ENCODE measurements at regions not wholly inside any gene's neighbourhood (a gene's known extent, or its start where the extent isn't known, plus 50 kb on each side); places are given as distances from the start of the nearest gene placed in this dataset.

GRCh38 chr16:8397223-8397622, 193.1 kb downstream of the TMEM114 start:
- ATAC-seq (ENCODE audit: low read depth) (no peak), DNase-seq (ENCODE audit: low spot score) (no peak)
- no peaks in the 10 kb centered on the region for H3K36me3 ChIP-seq (ENCODE audit: low read depth)
- no peak for TF ChIP-seq CTCF (IDR thresholded peaks at IDR 0.05; ENCODE audit: poor library complexity, severe bottlenecking)
- H3K4me3 ChIP-seq (ENCODE audit: severe bottlenecking): no peak overlapping the region
- H3K27me3 ChIP-seq (ENCODE audit: insufficient read depth, poor library complexity, severe bottlenecking): peaks cover 2% of the 10 kb centered on the region
- no peaks in the 10 kb centered on the region for H3K9me3 ChIP-seq (ENCODE audit: severe bottlenecking)
- no peaks in the 10 kb centered on the region for H3K4me1 ChIP-seq (ENCODE audit: insufficient read depth, poor library complexity, severe bottlenecking)
- no peak overlapping the region for H3K27ac ChIP-seq (ENCODE audit: poor library complexity, severe bottlenecking)

GRCh38 chr16:8396463-8396862, 193.8 kb downstream of the TMEM114 start:
- no peak overlapping the region for H3K27ac ChIP-seq (ENCODE audit: poor library complexity, severe bottlenecking)
- ATAC-seq (ENCODE audit: low read depth) (no peak), DNase-seq (ENCODE audit: low spot score) (no peak)
- no peak for TF ChIP-seq CTCF (IDR thresholded peaks at IDR 0.05; ENCODE audit: poor library complexity, severe bottlenecking)
- peaks cover 2% of the 10 kb centered on the region for H3K27me3 ChIP-seq (ENCODE audit: insufficient read depth, poor library complexity, severe bottlenecking)
- no peaks in the 10 kb centered on the region for H3K36me3 ChIP-seq (ENCODE audit: low read depth)
- no peak overlapping the region for H3K4me3 ChIP-seq (ENCODE audit: severe bottlenecking)
- no peaks in the 10 kb centered on the region for H3K9me3 ChIP-seq (ENCODE audit: severe bottlenecking)
- H3K4me1 ChIP-seq (ENCODE audit: insufficient read depth, poor library complexity, severe bottlenecking): no peaks in the 10 kb centered on the region

DNA sequence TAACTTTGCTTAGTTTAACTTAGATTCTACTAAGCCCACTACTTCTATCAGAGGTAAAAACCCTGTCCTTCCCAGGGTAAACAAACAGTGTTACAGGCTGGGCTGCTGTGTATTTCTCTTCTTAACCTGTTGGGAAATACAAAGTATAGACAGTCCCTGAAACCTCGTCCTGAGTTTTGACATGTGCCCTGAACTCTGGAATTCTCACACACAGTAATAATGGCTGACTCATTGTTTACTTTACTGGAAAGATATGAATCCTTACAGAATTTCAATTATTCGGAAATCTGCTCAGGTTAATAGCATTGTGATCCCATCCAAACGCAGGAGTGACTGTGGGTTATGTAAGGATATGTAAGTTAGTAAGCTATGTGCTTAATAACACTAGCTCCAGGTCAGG, 199.1 kb downstream of the TMEM114 start:
- Histone ChIP-seq H3K36me3 (ENCODE audit: low read depth) (no peaks in the 10 kb centered on the region), H3K27ac (ENCODE audit: poor library complexity, severe bottlenecking) (no peak overlapping the region), H3K27me3 (ENCODE audit: insufficient read depth, poor library complexity, severe bottlenecking) (no peaks in the 10 kb centered on the region), H3K4me3 (ENCODE audit: severe bottlenecking) (no peak overlapping the region), H3K4me1 (ENCODE audit: insufficient read depth, poor library complexity, severe bottlenecking) (no peaks in the 10 kb centered on the region), H3K9me3 (ENCODE audit: severe bottlenecking) (no peaks in the 10 kb centered on the region)
- TF ChIP-seq CTCF (IDR thresholded peaks at IDR 0.05; ENCODE audit: poor library complexity, severe bottlenecking): no peak
- DNase-seq (ENCODE audit: low spot score): no peak
- peak; percentile 91 for ATAC-seq (ENCODE audit: low read depth)

- H3K4me3 ChIP-seq (ENCODE audit: severe bottlenecking): no peak overlapping the region
- no peak for DNase-seq (ENCODE audit: low spot score)
- H3K27me3 ChIP-seq (ENCODE audit: insufficient read depth, poor library complexity, severe bottlenecking): no peaks in the 10 kb centered on the region
- ATAC-seq (ENCODE audit: low read depth): no peak
- TF ChIP-seq CTCF (IDR thresholded peaks at IDR 0.05; ENCODE audit: poor library complexity, severe bottlenecking): no peak
- no peak overlapping the region for H3K27ac ChIP-seq (ENCODE audit: poor library complexity, severe bottlenecking)
- no peaks in the 10 kb centered on the region for H3K9me3 ChIP-seq (ENCODE audit: severe bottlenecking)
- H3K36me3 ChIP-seq (ENCODE audit: low read depth): no peaks in the 10 kb centered on the region
- H3K4me1 ChIP-seq (ENCODE audit: insufficient read depth, poor library complexity, severe bottlenecking): no peaks in the 10 kb centered on the region
These were observed 201.6 kb downstream of the TMEM114 start for GRCh38 chr16:8388684-8389083.

DNA sequence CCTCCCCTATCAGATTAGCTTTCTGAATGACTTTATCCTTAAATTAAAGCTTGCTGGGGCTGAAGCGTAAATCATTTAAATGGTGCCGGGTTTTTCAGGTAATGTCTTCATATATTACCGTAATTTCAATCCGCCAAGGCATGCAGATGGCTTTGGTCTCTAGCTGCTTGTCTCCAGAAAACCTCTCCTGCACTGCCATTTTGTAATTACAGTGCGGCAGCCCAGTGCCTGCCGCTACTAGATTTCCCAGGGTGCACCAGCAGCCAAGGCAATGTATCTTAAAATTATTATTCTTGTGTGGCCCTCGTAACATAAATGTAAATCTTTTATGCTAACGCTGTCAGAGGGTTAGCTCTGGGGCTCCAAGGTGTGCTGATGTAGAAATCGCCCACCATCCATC, 208.5 kb downstream of the TMEM114 start:
- Histone ChIP-seq H3K9me3 (ENCODE audit: severe bottlenecking) (no peaks in the 10 kb centered on the region), H3K36me3 (ENCODE audit: low read depth) (no peaks in the 10 kb centered on the region), H3K27me3 (ENCODE audit: insufficient read depth, poor library complexity, severe bottlenecking) (no peaks in the 10 kb centered on the region), H3K27ac (ENCODE audit: poor library complexity, severe bottlenecking) (no peak overlapping the region), H3K4me1 (ENCODE audit: insufficient read depth, poor library complexity, severe bottlenecking) (peaks cover 3% of the 10 kb centered on the region), H3K4me3 (ENCODE audit: severe bottlenecking) (no peak overlapping the region)
- TF ChIP-seq CTCF (IDR thresholded peaks at IDR 0.05; ENCODE audit: poor library complexity, severe bottlenecking): no peak
- DNase-seq (ENCODE audit: low spot score) (no peak), ATAC-seq (ENCODE audit: low read depth) (no peak)

Data from RWPE2 (cell line).